HG03108 (cell line): ENCODE measurements at regions not wholly inside any gene's neighbourhood (a gene's known extent, or its start where the extent isn't known, plus 50 kb on each side); places are given as distances from the start of the nearest gene placed in this dataset.
"Not testable (repeated sequence)": the region's sequence is repeated elsewhere in the genome, so short reads cannot be mapped to it uniquely, and the experiment has no call there.

Experiments
- ATAC-seq: cut with Tn5 transposase; IDR thresholded peaks from one replicate; pipeline ENCODE4 v1.9.1; 2021; ENCODE audit warnings: moderate library complexity; ENCODE audit not compliant: unreplicated experiment

DNA sequence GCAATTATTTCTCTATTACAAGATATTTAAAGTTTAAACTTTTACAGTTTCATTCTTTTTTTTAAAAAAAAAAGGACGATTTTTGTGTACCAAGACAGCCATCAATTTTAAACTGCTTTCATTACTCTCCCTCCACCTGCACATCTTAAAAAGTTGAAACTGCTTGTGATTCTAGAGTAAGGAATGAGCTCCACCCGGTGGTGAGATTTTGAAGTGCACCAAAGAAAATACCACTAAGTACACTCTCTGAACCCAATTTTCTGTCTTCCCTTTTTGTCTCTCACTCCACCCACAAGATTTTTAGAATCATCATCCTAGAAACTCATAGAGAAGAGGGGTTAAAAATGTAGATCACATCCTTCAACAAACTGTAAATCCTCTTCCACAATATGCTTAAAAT is 91.3 kb upstream of the WDR44 start:
- ATAC-seq = no peak

DNA sequence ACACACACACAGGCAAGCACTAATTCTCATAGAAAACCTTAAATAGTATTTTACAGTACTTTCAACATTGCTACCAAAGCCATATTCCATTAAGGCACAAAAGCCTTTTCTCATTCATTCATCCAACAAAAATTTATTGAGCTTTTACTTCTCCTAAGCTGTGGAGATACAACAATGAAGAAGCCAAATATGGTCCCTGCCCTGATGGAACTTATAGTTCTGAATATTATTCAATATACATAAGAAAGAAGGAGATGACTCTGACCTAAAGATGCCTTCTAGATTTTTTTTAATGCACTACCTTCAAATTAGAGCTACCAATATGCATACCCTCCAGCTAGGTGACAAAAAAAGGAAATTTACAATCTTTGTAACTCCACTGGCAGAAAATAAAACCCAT is 90.0 kb upstream of the WDR44 start:
- ATAC-seq = no peak

DNA sequence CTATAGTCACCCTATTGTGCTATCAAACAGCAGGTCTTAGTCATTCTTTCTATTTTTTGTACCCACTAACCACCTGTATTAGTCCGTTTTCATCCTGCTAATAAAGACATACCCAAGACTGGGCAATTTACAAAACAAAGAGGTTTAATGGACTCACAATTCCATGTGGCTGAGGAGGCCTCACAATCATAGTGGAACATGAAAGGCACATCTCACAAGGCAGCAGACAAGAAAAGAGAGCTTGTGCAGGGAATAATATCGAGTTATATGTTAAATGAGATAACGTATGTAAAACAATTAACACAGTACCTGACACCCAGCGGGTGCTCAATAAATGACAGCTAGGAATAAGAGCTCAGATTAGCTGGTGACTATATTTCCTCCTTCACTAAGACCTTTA is 88.1 kb upstream of the WDR44 start:
- ATAC-seq = no peak

DNA sequence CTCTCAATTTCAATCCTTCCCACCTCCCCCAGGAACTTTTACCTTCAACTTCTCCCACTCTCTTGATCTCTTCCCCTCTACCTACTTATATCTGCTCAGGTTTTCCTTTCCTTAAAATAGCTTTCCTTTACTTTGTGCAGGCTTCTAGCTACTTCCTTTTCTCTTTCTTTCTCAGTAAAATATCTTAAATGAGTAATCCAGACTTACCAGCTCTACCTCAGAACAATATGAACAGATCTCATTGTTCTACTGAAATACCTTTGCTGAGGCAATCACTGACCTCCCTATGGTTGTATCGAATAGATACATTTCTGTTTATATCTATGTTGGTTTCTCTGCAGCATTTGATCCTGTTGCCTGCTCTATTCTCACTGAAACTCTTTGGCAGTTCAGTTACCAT is 86.7 kb upstream of the WDR44 start:
- no peak for ATAC-seq

DNA sequence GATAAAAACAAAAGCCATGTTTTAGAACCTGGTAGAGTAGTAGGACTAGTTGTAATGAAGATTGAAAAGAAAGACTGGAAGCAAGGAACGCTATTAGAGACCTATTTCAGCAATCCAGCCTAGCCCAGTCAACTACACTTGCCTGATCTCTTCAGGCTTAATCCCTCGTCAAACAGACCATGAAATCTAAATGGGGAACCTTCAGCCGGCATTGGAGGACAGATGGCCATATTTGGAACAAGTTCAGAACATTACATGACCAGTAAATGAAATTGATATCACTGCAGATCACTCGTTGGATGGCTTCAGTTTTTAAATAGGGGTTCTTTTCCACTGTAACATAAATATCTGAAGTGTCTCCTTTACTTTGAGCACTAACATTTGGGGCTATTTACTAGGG is 84.8 kb upstream of the WDR44 start:
- ATAC-seq = no peak

DNA sequence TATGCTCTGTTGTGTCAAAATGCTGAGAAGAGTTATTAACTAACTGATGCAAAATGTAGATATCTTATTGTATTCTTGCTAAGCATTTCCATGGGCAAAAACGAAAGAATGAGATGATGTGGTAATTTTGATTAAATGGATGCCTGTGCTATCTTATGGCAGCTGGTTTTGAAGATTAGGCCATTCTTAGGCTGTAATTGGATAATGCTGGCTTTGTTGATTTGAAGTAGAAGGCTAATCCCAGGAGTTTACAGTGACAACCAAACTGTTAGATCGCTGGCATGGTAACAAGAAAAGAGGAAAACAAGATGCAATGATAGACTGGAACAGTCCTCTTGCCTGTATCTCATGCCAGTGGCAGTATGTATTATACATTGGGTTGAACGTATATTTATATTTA is 74.1 kb upstream of the WDR44 start:
- no peak for ATAC-seq

DNA sequence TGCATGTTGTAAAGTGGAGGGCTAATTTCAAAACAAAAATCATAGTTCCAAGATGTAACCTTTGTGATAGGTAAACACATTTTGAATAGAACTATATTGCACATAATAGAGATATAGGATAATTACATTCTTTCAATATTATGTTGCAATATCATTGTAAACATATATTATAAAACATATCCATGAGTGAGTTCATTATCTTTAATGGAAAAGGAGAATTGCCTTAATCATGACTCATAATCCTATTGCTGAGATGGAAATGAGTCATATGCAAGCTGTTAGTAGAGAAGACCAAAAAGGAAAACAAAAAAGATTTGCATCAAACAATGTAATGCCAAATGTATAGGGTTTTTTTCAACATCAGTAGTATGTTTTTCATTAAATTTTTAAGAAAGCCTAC is 73.7 kb upstream of the WDR44 start:
- no peak for ATAC-seq

DNA sequence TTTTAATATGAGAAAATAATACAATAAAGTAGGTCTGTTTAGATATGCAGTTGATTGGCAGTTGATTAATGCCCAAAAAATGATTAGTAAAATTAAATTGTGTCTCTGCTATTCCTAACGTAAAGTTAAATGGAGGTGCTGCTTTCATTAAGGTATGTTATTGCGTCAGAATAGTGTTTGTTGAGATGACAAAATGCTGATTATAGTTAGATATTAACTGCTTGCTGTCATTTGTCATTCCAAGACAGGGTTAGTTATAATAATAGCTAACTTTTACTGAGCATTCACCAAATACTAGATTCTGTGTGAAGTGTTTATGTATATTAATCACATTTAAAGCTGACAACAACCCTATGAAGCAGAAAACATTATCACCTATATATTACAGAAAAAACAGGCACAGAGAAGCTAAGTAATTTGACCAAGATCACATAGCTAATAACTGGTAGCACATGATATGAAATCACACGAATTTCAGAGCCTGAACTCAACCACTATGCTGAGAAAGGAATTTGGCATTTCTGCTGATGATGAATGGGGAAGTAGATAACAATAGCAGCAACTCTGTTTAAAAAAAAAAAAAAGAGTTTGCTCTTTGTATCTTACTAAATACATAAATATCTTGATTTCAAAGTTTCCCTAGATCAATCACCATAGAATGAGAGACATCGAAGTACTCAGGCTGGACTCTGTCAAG is 59.7 kb upstream of the WDR44 start:
- ATAC-seq = no peak

DNA sequence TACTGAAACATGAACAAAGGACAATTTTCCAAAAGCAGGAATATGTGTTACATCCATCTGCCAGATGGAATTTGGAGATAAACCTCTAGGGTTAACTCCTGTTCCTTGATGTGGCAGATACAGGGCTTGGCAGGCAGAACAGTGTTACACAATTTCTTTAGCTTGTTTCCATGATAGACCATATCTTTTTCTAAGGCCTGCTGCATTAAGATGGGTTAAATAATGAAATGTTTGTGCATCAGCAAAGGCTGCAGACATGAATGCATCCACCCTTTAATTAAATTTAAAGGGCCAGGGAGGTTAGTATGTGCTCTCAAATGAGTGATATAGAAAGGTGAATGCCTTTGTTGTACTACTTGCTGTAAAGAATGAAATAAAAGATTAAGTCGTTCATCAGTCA is 50.1 kb upstream of the WDR44 start:
- ATAC-seq = not testable (repeated sequence)
